HG02981 (cell line): ENCODE measurements at regions not wholly inside any gene's neighbourhood (a gene's known extent, or its start where the extent isn't known, plus 50 kb on each side); places are given as distances from the start of the nearest gene placed in this dataset.
A peak's percentile ranks its signal among the peaks of the same experiment; 100 is the strongest.
"Not testable (repeated sequence)": the region's sequence is repeated elsewhere in the genome, so short reads cannot be mapped to it uniquely, and the experiment has no call there.

ENCODE experiments used
- ATAC-seq: cut with Tn5 transposase; IDR thresholded peaks from one replicate; pipeline ENCODE4 v1.9.1; 2021; ENCODE audit warnings: mild to moderate bottlenecking, moderate library complexity; ENCODE audit not compliant: unreplicated experiment

DNA sequence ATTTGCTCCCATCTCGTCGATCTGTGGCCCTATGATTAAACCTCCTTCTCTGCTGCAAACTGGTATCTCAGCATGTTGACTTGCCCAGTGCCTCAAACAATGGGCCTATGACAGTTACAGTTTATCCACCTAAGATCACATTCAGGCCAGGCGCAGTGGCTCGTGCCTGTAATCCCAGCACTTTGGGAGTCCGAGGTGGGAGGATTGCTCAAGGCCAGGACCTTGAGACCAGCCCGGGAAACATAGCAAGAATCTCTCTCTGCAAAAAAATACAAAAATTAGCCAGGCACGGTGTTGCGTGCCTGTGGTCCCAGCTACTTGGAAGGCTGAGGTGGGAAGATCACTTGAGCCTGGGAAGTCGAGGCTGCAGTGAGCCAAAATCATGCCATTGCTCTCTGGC is 79.8 kb upstream of the ADGRL1 start:
- not testable (repeated sequence) for ATAC-seq

DNA sequence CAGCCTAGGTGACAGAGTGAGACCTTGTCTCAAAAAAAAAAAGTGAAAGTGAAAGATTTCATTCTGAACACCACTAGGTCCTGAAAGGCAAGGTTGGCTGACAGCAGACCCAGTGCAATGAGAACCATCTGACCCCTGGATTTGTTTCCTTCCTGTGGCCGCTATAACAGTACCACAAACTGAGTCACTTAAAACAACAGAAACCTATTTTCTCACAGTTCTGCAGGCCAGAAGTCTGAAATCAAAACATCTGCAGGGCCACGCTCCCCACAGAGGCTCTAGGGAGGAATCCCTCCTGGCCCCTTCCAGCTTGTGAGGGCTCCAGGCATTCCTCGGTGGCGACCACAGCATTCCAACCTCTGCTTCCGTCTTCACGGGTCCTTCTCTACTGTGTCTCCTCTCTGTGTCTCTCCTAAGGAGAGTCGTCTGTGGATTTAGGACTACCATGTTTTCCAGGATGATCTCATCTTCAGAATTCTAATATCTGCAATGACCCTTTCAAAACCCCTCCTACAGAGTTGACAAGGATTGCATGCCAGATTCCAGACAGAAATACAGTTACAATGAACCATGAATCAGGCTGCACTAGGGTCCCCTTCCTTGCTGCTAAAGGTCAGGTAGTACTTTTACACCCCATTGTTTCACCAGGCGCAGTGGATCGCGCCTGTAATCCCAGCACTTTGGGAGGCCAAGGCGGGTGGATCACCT is 78.0 kb upstream of the ADGRL1 start:
- ATAC-seq = peak; percentile 87

DNA sequence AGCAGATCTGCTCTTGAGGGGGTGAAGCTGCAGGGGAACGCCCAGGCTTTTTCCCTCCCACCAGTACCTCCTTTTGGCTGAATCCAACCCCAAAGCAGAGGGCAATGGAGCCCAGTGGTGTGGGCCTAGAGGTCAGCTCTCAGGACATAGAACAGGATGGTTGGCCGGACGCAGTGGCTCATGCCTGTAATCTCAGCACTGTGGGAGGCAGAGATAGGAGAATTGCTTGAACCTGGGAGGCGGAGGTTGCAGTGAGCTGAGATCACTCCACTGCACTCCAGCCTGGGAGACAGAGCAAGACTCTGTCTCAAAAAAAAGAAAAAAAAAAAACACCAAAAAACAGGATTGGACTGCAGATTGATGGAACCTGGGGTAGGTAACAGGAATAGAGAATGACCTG is 73.3 kb upstream of the ADGRL1 start:
- not testable (repeated sequence) for ATAC-seq

DNA sequence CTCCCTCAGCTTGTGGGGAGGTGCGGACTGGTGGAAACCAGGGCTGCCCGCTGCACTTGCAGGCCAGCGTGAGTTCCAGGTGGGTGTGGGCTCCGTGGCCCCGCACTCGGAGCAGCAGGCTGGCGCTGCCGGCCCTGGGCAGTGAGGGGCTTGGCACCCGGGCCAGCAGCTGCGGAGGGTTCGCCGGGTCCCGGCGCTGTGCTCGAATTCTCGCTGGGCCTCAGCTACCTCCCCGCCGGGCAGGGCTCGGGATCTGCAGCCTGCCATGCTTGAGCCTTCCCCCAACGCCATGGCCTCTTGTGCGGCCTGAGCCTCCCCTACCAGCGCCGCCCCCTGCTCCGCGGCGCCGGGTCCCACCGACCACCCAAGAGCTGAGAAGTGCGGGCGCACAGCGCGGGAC is 71.6 kb upstream of the ADGRL1 start:
- ATAC-seq = no peak

DNA sequence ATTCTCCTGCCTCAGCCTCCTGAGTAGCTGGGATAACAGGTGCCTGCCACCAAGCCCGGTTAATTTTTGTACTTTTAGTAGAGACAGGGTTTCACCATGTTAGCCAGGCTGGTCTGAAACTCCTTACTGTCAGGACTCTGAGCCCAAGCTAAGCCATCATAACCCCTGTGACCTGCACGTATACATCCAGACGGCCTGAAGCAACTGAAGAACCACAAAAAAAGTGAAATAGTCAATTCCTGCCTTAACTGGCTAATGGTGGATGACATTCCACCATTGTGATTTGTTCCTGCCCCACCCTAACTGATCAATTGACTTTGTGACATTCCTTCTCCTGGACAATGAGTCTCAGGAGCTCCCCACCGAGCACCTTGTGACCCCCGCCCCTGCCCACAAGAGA is 69.9 kb upstream of the ADGRL1 start:
- not testable (repeated sequence) for ATAC-seq

DNA sequence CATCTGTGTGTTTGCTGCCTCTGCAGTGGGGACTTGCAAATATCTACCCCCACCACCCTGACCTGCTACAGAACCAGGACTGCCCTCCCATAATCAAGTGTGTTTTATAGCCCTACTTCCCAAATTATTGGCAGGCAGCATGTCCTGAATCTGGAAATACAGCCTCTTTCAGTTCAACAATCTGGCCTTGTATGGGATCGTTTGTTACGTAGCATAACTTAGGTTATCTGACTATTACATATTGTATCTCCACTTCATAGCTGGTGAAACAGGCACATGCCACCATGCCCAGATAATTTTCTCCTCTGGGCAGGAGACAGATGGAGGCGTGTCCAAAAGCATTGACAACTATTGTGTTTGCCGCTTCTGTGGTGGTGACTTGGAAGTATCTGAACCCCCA is 66.7 kb upstream of the ADGRL1 start:
- no peak for ATAC-seq

DNA sequence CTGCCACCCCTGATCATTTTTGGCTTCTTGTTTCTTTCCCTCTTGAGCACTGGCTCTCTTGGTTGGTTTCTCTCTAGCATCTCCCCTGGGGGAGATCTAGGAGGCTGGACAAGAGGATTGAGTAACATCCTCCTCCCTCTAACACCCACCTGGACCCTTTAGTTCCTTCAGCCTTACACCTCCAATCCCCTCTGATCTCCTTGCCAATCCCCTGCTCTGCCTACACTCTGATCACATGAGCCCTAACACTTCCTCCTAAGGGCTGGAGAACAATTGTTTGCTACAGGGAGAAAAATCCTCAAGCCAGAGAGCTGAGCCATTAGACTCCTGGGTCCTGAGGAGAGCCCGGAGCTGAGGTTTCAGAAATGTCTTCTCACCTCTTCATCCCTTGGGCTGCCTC is 65.9 kb upstream of the ADGRL1 start:
- no peak for ATAC-seq

DNA sequence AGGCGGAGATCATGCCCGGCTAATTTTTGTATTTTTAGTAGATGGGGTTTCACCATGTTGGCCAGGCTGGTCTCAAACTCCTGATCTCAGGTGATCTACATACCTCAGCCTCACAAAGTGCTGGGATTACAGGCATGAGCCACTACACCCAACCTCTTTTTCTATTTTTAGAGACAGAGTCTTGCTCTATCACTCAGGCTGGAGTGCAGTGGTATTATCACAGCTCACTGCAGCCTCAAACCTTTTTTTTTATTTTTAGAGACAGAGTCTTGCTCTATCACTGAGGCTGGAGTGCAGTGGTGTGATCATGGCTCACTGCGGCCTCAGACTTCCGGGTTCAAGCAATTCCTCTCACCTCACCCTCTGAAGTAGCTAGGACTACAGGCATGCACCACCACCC is 64.6 kb upstream of the ADGRL1 start:
- not testable (repeated sequence) for ATAC-seq

DNA sequence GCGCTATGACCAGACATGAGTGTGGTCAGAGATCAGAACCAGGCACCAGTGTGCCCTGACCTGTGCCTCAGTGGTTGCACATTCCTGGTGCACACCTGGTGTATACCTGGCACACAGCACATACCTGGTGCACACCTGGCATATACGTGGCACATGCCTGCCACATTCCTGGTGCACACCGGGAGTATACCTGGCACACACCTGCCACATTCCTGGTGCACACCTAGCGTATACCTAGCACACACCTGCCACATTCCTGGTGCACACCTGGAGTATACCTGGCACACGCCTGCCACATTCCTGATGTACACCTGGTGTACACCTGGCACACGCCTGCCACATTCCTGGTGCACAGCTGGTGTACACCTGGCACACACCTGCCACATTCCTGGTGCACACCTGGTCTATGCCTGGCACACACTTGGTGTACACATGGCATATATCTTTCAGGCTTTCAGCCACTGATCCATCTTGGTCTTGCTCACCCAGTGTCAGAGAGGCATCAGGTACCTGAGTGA is 61.3 kb upstream of the ADGRL1 start:
- ATAC-seq = no peak

DNA sequence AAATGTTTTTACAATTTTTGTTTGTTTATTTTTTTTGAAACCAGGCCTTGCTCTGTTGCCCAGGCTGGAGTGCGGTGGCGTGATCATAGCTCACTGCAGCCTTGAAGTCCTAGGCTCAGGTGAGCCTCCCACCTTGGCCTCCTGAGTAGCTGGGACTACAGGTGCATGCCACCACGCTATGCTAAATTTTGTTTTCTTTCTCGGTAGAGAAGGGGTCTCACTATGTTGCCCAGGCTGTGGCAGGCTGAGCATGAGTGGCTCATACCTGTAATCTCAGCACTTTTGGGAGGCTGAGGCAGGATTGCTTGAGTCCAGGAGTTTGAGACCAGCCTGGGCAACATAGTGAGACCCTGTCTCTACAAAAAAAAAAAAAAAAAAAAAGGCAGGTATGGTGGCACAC is 60.2 kb upstream of the ADGRL1 start:
- not testable (repeated sequence) for ATAC-seq

DNA sequence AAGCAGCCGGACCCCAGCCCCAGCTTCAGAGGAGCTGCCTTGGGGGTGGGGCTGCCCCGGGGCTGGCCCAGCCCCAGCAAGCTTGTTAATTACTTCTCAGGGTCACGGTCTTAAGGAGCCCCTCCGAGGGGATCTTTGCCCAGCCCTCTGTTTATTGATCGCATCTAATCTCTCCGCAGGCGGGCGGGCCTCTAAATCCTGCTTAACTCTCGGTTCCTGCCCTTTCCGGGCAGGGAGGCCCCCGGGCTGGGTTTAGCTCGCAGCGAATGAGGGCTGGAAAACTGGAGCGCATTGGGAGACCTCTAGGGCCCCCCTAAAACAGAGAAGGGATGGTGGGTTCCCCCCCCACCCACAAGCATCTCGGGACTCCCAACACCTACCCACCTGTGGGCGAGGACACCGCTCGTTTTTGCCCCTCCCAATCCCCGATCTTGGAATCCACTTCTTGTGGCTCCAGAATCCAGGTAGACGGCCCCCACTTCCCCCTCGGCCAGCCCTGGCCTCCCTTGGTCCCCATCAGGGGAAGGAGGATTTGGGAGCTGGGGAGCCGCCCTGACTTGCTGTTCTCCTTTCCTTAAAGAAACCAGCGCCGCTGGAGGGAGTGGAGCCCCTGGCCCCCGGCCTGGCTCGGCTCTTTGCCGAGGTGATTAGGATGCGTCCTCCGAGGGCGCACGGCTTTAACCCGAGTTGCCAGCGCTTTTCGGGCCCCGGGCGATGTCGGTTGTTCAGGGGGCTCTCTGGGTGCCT is 59.5 kb upstream of the ADGRL1 start:
- ATAC-seq = no peak

DNA sequence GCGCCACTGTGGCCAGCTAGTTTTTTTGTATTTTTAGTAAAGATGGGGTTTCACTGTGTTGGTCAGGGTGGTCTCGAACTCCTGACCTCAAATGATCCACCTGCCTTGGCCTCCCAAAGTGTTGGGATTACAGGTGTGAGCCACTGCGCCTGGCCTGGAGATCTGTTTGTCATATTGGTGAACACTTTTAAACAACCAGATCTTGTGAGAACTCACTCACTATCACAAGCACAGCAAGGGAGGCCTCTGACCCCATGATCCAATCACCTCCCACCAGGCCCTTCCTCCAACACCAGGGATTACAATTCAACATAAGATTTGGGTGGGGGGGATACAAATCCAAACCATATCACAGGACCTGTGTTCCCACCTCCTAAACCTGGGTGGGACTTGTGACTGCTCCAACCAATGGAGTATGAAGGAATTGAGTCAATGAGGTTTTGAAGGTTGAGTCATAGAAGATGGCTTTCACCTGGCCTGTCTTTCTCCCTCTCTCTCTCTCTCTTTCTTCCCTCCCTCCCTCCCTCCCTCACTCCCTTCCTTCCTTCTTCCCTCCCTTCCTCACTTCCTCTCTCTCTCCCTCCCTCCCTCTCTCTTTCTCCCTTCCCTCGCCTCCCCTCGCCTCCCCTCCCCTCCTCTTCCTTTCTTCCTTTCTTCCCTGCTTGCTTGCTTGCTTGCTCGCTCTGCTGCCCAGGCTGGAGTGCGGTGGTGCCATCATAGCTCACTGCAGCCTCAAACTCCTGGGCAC is 50.1 kb upstream of the ADGRL1 start:
- not testable (repeated sequence) for ATAC-seq
